Parathyroid adenoma (tissue), 2 donors: ENCODE measurements at regions not wholly inside any gene's neighbourhood (a gene's known extent, or its start where the extent isn't known, plus 50 kb on each side); places are given as distances from the start of the nearest gene placed in this dataset.

Experiments
- H2AFZ ChIP-seq: fragments of 300-600 bp; sonication (generic); one replicate; pipeline ENCODE4 v1.7.0; 2017; ENCODE audit warnings: antibody characterized with exemption, mild to moderate bottlenecking
- H3K27ac ChIP-seq: fragments of 300-600 bp; sonication (generic); one replicate; pipeline ENCODE4 v1.7.0; 2017
- H3K27me3 ChIP-seq: fragments of 300-600 bp; sonication (generic); one replicate; pipeline ENCODE4 v1.7.0; 2017; ENCODE audit warnings: low read length; ENCODE audit not compliant: control insufficient read depth, insufficient read depth
- H3K36me3 ChIP-seq: fragments of 300-600 bp; sonication (generic); one replicate; pipeline ENCODE4 v1.7.0; 2017; ENCODE audit warnings: low read length; ENCODE audit not compliant: control insufficient read depth, insufficient read depth
- H3K4me1 ChIP-seq: fragments of 300-600 bp; sonication (generic); one replicate; pipeline ENCODE4 v1.7.0; 2017; ENCODE audit warnings: control low read depth
- H3K4me2 ChIP-seq: fragments of 300-600 bp; sonication (generic); one replicate; pipeline ENCODE4 v1.7.0; 2017; ENCODE audit warnings: low read length
- H3K4me3 ChIP-seq: fragments of 300-600 bp; sonication (generic); one replicate; pipeline ENCODE4 v1.7.0; 2017; ENCODE audit warnings: low read depth, low read length
- H3K79me2 ChIP-seq: fragments of 300-600 bp; sonication (generic); one replicate; pipeline ENCODE4 v1.7.0; 2017; ENCODE audit warnings: control low read depth
- H3K9ac ChIP-seq: fragments of 300-600 bp; sonication (generic); one replicate; pipeline ENCODE4 v1.7.0; 2017; ENCODE audit warnings: mild to moderate bottlenecking
- H3K9me3 ChIP-seq: fragments of 300-600 bp; sonication (generic); one replicate; pipeline ENCODE4 v1.7.0; 2017; ENCODE audit warnings: low read length; ENCODE audit not compliant: control insufficient read depth
- TF ChIP-seq, protein P1 (sequence below): fragments of 300-600 bp; sonication (generic); IDR thresholded peaks from one replicate; pipeline ENCODE4 v1.7.0; 2017; ENCODE audit warnings: antibody characterized with exemption, mild to moderate bottlenecking
- donor health status: primary hyperparathyroidism.

DNA sequence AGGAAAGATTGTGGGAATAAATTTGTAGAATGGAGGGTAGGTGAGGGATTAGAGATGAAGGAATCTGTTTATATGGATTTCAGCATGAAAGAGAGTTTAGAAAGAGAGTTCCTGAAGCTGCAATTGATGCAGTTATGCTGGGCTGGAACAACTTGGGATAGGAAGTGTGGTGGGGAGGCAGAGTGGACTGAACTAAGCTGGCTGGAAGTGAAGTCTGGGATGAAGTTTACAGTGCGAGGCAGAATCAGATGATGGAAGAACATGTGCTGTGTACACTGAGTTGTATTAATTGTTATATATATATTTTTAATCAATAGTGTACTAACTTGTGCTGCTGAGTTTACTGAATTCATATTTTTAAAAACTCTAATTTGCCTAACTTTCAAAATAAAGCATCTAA is 461.9 kb downstream of the SPRY1 start:
- H3K9me3 ChIP-seq: no peaks in the 10 kb centered on the region

DNA sequence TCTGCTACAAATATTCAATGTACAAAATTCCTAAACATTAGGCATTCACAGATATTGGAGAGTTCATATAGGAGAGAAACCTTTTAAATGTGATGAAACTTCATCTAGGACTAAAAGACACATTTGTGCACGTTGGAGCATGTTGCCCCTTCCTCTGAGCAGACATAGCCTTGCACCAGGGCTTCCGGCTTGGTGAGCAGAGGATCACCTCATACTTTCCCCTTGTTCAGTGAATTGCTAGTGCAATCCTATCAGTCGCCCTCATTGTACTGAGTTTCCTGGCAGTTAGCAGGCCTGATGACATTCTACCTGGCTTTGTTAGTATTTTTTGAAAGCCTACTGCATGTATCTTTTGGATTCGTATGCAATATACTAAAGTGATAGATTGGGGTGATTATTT is 466.2 kb downstream of the SPRY1 start:
- Histone ChIP-seq H3K4me2 (no peak overlapping the region), H3K79me2 (no peaks in the 10 kb centered on the region), H3K9me3 (no peaks in the 10 kb centered on the region), H3K27me3 (no peaks in the 10 kb centered on the region), H3K4me1 (no peaks in the 10 kb centered on the region), H3K4me3 (no peak overlapping the region), H3K9ac (no peak overlapping the region), H3K36me3 (no peaks in the 10 kb centered on the region), H3K27ac (no peak overlapping the region), H2AFZ (no peak overlapping the region)
- TF ChIP-seq, protein P1, sequence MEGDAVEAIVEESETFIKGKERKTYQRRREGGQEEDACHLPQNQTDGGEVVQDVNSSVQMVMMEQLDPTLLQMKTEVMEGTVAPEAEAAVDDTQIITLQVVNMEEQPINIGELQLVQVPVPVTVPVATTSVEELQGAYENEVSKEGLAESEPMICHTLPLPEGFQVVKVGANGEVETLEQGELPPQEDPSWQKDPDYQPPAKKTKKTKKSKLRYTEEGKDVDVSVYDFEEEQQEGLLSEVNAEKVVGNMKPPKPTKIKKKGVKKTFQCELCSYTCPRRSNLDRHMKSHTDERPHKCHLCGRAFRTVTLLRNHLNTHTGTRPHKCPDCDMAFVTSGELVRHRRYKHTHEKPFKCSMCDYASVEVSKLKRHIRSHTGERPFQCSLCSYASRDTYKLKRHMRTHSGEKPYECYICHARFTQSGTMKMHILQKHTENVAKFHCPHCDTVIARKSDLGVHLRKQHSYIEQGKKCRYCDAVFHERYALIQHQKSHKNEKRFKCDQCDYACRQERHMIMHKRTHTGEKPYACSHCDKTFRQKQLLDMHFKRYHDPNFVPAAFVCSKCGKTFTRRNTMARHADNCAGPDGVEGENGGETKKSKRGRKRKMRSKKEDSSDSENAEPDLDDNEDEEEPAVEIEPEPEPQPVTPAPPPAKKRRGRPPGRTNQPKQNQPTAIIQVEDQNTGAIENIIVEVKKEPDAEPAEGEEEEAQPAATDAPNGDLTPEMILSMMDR: no peak

More for the DNA sequence above, 461.9 kb downstream of the SPRY1 start:
- Histone ChIP-seq H3K27ac (no peak overlapping the region), H2AFZ (no peak overlapping the region), H3K79me2 (no peaks in the 10 kb centered on the region), H3K4me3 (no peak overlapping the region), H3K27me3 (no peaks in the 10 kb centered on the region), H3K4me2 (no peak overlapping the region), H3K36me3 (no peaks in the 10 kb centered on the region), H3K9ac (no peak overlapping the region), H3K4me1 (no peaks in the 10 kb centered on the region)
- TF ChIP-seq, protein P1: no peak

DNA sequence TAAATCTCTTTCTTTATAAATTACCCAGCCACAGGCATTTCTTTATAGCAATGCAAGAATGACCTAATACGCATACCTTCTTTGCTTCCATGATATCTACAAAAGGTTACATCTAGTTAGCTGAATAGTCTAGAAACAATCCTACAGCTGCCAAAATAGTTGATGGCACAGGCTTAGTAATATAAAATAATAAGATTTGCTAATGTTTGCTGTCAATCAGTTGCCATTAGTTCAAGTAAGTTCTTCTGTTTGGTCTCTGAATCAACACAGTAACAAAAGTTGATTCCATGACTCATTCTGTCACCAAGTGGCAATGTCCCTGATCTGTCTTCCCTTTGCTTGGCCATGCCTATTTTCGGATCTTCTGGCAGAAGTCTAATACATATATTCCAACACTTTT is 470.2 kb downstream of the SPRY1 start:
- Histone ChIP-seq H2AFZ (no peak overlapping the region), H3K9me3 (no peaks in the 10 kb centered on the region), H3K27ac (no peak overlapping the region), H3K27me3 (no peaks in the 10 kb centered on the region), H3K4me3 (no peak overlapping the region), H3K79me2 (no peaks in the 10 kb centered on the region), H3K4me1 (no peaks in the 10 kb centered on the region), H3K4me2 (no peak overlapping the region), H3K9ac (no peak overlapping the region), H3K36me3 (no peaks in the 10 kb centered on the region)
- TF ChIP-seq, protein P1: no peak

GRCh38 chr4:123867910-123868587 is 471.5 kb downstream of the SPRY1 start:
- no peaks in the 10 kb centered on the region for H3K4me1 ChIP-seq
- no peaks in the 10 kb centered on the region for H3K79me2 ChIP-seq
- H3K27ac ChIP-seq: no peak overlapping the region
- H3K36me3 ChIP-seq: no peaks in the 10 kb centered on the region
- H3K27me3 ChIP-seq: no peaks in the 10 kb centered on the region
- H3K4me2 ChIP-seq: no peak overlapping the region
- no peak overlapping the region for H3K4me3 ChIP-seq
- H2AFZ ChIP-seq: no peak overlapping the region
- TF ChIP-seq, protein P1: no peak
- H3K9ac ChIP-seq: no peak overlapping the region
- H3K9me3 ChIP-seq: no peaks in the 10 kb centered on the region
